ENCODE measurements at regions not wholly inside any gene's neighbourhood (a gene's known extent, or its start where the extent isn't known, plus 50 kb on each side); places are given as distances from the start of the nearest gene placed in this dataset.

DNA sequence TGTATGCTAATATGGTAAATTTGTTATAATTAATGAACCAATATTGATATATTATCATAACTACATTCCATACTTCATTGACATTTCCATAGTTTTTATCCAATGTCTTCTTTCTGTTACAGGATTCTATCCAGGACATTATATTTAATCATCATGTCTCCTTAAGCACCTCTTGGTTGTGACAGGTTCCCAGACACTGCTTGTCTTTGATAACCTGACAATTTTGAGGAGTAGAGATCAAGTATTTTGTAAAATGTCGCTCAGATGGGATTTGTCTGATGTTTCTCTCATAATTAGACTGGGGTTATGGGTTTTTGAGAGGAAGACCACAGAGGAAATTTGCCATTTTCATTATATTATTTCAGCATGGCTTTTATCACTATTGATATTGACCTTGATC is 317.4 kb downstream of the PLOD2 start:
- no peak for TF ChIP-seq POLR2AphosphoS5 (IDR thresholded peaks at IDR 0.05; ENCODE audit: insufficient read depth in 1 of 2, low read depth in 1 of 2)
- TF ChIP-seq POLR2A (IDR thresholded peaks at IDR 0.05) = no peak
- no peak for TF ChIP-seq CTCF (IDR thresholded peaks at IDR 0.05)
- H3K36me3 ChIP-seq = no peaks in the 10 kb centered on the region
- H3K27ac ChIP-seq = no peak overlapping the region
- no peaks in the 10 kb centered on the region for H3K4me1 ChIP-seq
- H3K27me3 ChIP-seq = no peaks in the 10 kb centered on the region
- intact Hi-C loops (cut with DNase I) = no loop called here
- no peak overlapping the region for H3K4me3 ChIP-seq
- no peaks in the 10 kb centered on the region for H3K9me3 ChIP-seq
- DNase-seq (ENCODE audit: extremely low spot score in 2 of 2) = no peak

GRCh38 chr3:145849115-145849514 is 311.9 kb downstream of the PLOD2 start:
- intact Hi-C loops (cut with DNase I) = no loop called here
- DNase-seq (ENCODE audit: extremely low spot score in 2 of 2) = no peak
- H3K4me1 ChIP-seq = no peaks in the 10 kb centered on the region

GRCh38 chr3:145854499-145854898 is 306.5 kb downstream of the PLOD2 start:
- Histone ChIP-seq H3K4me1 (no peaks in the 10 kb centered on the region), H3K27ac (no peak overlapping the region), H3K27me3 (no peaks in the 10 kb centered on the region), H3K9me3 (no peaks in the 10 kb centered on the region), H3K4me3 (no peak overlapping the region), H3K36me3 (no peaks in the 10 kb centered on the region)
- DNase-seq (ENCODE audit: extremely low spot score in 2 of 2) = no peak
- TF ChIP-seq POLR2A (IDR thresholded peaks at IDR 0.05) (no peak), POLR2AphosphoS5 (IDR thresholded peaks at IDR 0.05; ENCODE audit: insufficient read depth in 1 of 2, low read depth in 1 of 2) (no peak), CTCF (IDR thresholded peaks at IDR 0.05) (no peak)
- intact Hi-C loops (cut with DNase I) = no loop called here

More at GRCh38 chr3:145849115-145849514, 311.9 kb downstream of the PLOD2 start:
- H3K27me3 ChIP-seq = no peaks in the 10 kb centered on the region
- H3K9me3 ChIP-seq = no peaks in the 10 kb centered on the region
- TF ChIP-seq POLR2A (IDR thresholded peaks at IDR 0.05) = no peak
- no peak for TF ChIP-seq POLR2AphosphoS5 (IDR thresholded peaks at IDR 0.05; ENCODE audit: insufficient read depth in 1 of 2, low read depth in 1 of 2)
- no peaks in the 10 kb centered on the region for H3K36me3 ChIP-seq
- no peak overlapping the region for H3K4me3 ChIP-seq
- no peak overlapping the region for H3K27ac ChIP-seq

- H3K9me3 ChIP-seq = no peaks in the 10 kb centered on the region
- no peaks in the 10 kb centered on the region for H3K36me3 ChIP-seq
- H3K4me1 ChIP-seq = no peaks in the 10 kb centered on the region
- DNase-seq (ENCODE audit: extremely low spot score in 2 of 2) = no peak
- intact Hi-C loops (cut with DNase I) = no loop called here
- no peak for TF ChIP-seq POLR2A (IDR thresholded peaks at IDR 0.05)
- TF ChIP-seq POLR2AphosphoS5 (IDR thresholded peaks at IDR 0.05; ENCODE audit: insufficient read depth in 1 of 2, low read depth in 1 of 2) = no peak
- no peak for TF ChIP-seq CTCF (IDR thresholded peaks at IDR 0.05)
- no peak overlapping the region for H3K4me3 ChIP-seq
- no peaks in the 10 kb centered on the region for H3K27me3 ChIP-seq
- no peak overlapping the region for H3K27ac ChIP-seq
Observed at GRCh38 chr3:145857956-145858355, 303.0 kb downstream of the PLOD2 start.

DNA sequence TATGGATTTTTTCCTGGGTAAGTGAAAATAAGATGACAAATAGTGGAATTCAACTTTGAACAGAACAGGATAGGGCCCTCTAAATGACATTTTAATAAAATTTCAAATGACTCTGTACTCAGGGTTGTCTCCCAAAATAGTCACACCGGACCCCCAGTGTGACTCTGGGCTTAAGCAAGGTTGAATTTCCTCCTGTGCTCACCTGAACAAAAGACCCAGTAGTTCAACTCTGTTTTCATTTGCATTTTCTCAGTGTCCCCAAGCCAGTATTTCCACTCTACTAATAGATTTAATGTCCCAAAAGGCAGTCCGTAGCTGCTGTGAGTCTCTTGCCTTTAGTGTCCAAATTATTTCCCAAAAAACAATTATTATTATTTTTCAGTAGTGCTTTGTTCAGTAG is 296.6 kb downstream of the PLOD2 start:
- DNase-seq (ENCODE audit: extremely low spot score in 2 of 2) = no peak
- Histone ChIP-seq H3K4me3 (no peak overlapping the region), H3K36me3 (no peaks in the 10 kb centered on the region), H3K4me1 (no peaks in the 10 kb centered on the region), H3K27ac (no peak overlapping the region), H3K27me3 (no peaks in the 10 kb centered on the region), H3K9me3 (no peaks in the 10 kb centered on the region)
- intact Hi-C loops (cut with DNase I) = no loop called here
- TF ChIP-seq POLR2A (IDR thresholded peaks at IDR 0.05) = no peak
- TF ChIP-seq CTCF (IDR thresholded peaks at IDR 0.05) = no peak
- no peak for TF ChIP-seq POLR2AphosphoS5 (IDR thresholded peaks at IDR 0.05; ENCODE audit: insufficient read depth in 1 of 2, low read depth in 1 of 2)
